ENCODE measurements at regions not wholly inside any gene's neighbourhood (a gene's known extent, or its start where the extent isn't known, plus 50 kb on each side); places are given as distances from the start of the nearest gene placed in this dataset.

- Histone ChIP-seq H3K4me3 (ENCODE audit: low read length in 2 of 2) (no peak overlapping the region), H3K4me1 (ENCODE audit: control insufficient read depth, insufficient read depth, low read length) (no peaks in the 10 kb centered on the region), H3K36me3 (ENCODE audit: control insufficient read depth in 2 of 2, insufficient read depth in 2 of 2, low read length in 2 of 2) (no peaks in the 10 kb centered on the region), H3K9me3 (ENCODE audit: control insufficient read depth in 2 of 2, low read length in 2 of 2) (no peaks in the 10 kb centered on the region), H3K27me3 (ENCODE audit: control insufficient read depth in 1 of 2, insufficient read depth in 2 of 2, low read length in 2 of 2) (peaks cover 19 to 25% of the 10 kb centered on the region in 2 donors), H3K9ac (ENCODE audit: low read length in 2 of 2) (no peak overlapping the region), H3K27ac (ENCODE audit: low read length) (no peak overlapping the region)
These were observed 106.9 kb downstream of the TLE3 start for GRCh38 chr15:69990566-69991421.

GRCh38 chr15:69991551-69991980, 106.2 kb downstream of the TLE3 start:
- H3K4me1 ChIP-seq (ENCODE audit: control insufficient read depth, insufficient read depth, low read length) = no peaks in the 10 kb centered on the region
- no peak overlapping the region for H3K4me3 ChIP-seq (ENCODE audit: low read length in 2 of 2)
- H3K27ac ChIP-seq (ENCODE audit: low read length) = no peak overlapping the region
- H3K36me3 ChIP-seq (ENCODE audit: control insufficient read depth in 2 of 2, insufficient read depth in 2 of 2, low read length in 2 of 2) = no peaks in the 10 kb centered on the region
- H3K9ac ChIP-seq (ENCODE audit: low read length in 2 of 2) = no peak overlapping the region
- no peaks in the 10 kb centered on the region for H3K9me3 ChIP-seq (ENCODE audit: control insufficient read depth in 2 of 2, low read length in 2 of 2)
- peaks cover 15 to 23% of the 10 kb centered on the region in 2 donors for H3K27me3 ChIP-seq (ENCODE audit: control insufficient read depth in 1 of 2, insufficient read depth in 2 of 2, low read length in 2 of 2)

GRCh38 chr15:69992348-69992747, 105.4 kb downstream of the TLE3 start:
- Histone ChIP-seq H3K9me3 (ENCODE audit: control insufficient read depth in 2 of 2, low read length in 2 of 2) (no peaks in the 10 kb centered on the region), H3K9ac (ENCODE audit: low read length in 2 of 2) (no peak overlapping the region), H3K4me1 (ENCODE audit: control insufficient read depth, insufficient read depth, low read length) (no peaks in the 10 kb centered on the region)

GRCh38 chr15:69994429-69995205, 103.1 kb downstream of the TLE3 start:
- H3K9ac ChIP-seq (ENCODE audit: low read length in 2 of 2) = no peak overlapping the region
- peaks cover 8 to 11% of the 10 kb centered on the region in 2 donors for H3K27me3 ChIP-seq (ENCODE audit: control insufficient read depth in 1 of 2, insufficient read depth in 2 of 2, low read length in 2 of 2)
- no peaks in the 10 kb centered on the region for H3K9me3 ChIP-seq (ENCODE audit: control insufficient read depth in 2 of 2, low read length in 2 of 2)
- H3K4me3 ChIP-seq (ENCODE audit: low read length in 2 of 2) = no peak overlapping the region
- H3K4me1 ChIP-seq (ENCODE audit: control insufficient read depth, insufficient read depth, low read length) = no peaks in the 10 kb centered on the region
- no peak overlapping the region for H3K27ac ChIP-seq (ENCODE audit: low read length)
- H3K36me3 ChIP-seq (ENCODE audit: control insufficient read depth in 2 of 2, insufficient read depth in 2 of 2, low read length in 2 of 2) = no peaks in the 10 kb centered on the region

More at GRCh38 chr15:69992348-69992747, 105.4 kb downstream of the TLE3 start:
- Histone ChIP-seq H3K36me3 (ENCODE audit: control insufficient read depth in 2 of 2, insufficient read depth in 2 of 2, low read length in 2 of 2) (no peaks in the 10 kb centered on the region), H3K4me3 (ENCODE audit: low read length in 2 of 2) (no peak overlapping the region), H3K27me3 (ENCODE audit: control insufficient read depth in 1 of 2, insufficient read depth in 2 of 2, low read length in 2 of 2) (peaks cover 15 to 18% of the 10 kb centered on the region in 2 donors), H3K27ac (ENCODE audit: low read length) (no peak overlapping the region)

GRCh38 chr15:69996321-69997160, 101.2 kb downstream of the TLE3 start:
- H3K36me3 ChIP-seq (ENCODE audit: control insufficient read depth in 2 of 2, insufficient read depth in 2 of 2, low read length in 2 of 2) = no peaks in the 10 kb centered on the region
- no peaks in the 10 kb centered on the region for H3K4me1 ChIP-seq (ENCODE audit: control insufficient read depth, insufficient read depth, low read length)
- H3K27ac ChIP-seq (ENCODE audit: low read length) = no peak overlapping the region
- H3K4me3 ChIP-seq (ENCODE audit: low read length in 2 of 2) = no peak overlapping the region
- no peaks in the 10 kb centered on the region for H3K9me3 ChIP-seq (ENCODE audit: control insufficient read depth in 2 of 2, low read length in 2 of 2)
- no peak overlapping the region for H3K9ac ChIP-seq (ENCODE audit: low read length in 2 of 2)
- H3K27me3 ChIP-seq (ENCODE audit: control insufficient read depth in 1 of 2, insufficient read depth in 2 of 2, low read length in 2 of 2) = peaks cover 0 to 2% of the 10 kb centered on the region in 2 donors

- no peak overlapping the region for H3K27ac ChIP-seq (ENCODE audit: low read length)
- no peak overlapping the region for H3K9ac ChIP-seq (ENCODE audit: low read length in 2 of 2)
- H3K27me3 ChIP-seq (ENCODE audit: control insufficient read depth in 1 of 2, insufficient read depth in 2 of 2, low read length in 2 of 2) = peaks cover 0 to 2% of the 10 kb centered on the region in 2 donors
These were observed 100.6 kb downstream of the TLE3 start for GRCh38 chr15:69997161-69997485.

More at GRCh38 chr15:69997161-69997485, 100.6 kb downstream of the TLE3 start:
- Histone ChIP-seq H3K4me3 (ENCODE audit: low read length in 2 of 2) (no peak overlapping the region), H3K9me3 (ENCODE audit: control insufficient read depth in 2 of 2, low read length in 2 of 2) (no peaks in the 10 kb centered on the region), H3K36me3 (ENCODE audit: control insufficient read depth in 2 of 2, insufficient read depth in 2 of 2, low read length in 2 of 2) (no peaks in the 10 kb centered on the region), H3K4me1 (ENCODE audit: control insufficient read depth, insufficient read depth, low read length) (no peaks in the 10 kb centered on the region)

All from stomach smooth muscle (tissue), 2 donors.